ENCODE measurements at regions not wholly inside any gene's neighbourhood (a gene's known extent, or its start where the extent isn't known, plus 50 kb on each side); places are given as distances from the start of the nearest gene placed in this dataset.
"Not testable (repeated sequence)": the region's sequence is repeated elsewhere in the genome, so short reads cannot be mapped to it uniquely, and the experiment has no call there.

DNA sequence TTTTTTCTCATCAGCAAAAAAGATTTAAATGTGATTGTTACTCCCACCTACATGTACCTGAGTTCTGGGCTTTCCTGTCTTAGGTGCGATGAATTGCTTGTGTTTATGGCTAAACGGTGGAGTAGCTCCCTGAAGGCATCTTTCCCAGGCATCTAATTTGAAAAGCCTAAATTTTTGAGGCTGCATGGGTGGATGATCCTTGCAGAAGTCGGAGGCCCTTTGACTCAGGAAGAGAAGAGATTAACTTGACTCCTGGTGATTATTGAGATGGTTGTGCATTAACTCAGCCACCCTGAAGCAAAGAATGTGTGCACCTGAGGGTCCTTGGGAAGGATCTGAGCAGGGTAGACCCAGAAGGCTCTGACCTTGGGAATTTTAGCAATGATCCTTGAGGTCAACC, 155.6 kb upstream of the SEMA3C start:
- TF ChIP-seq, protein P1, sequence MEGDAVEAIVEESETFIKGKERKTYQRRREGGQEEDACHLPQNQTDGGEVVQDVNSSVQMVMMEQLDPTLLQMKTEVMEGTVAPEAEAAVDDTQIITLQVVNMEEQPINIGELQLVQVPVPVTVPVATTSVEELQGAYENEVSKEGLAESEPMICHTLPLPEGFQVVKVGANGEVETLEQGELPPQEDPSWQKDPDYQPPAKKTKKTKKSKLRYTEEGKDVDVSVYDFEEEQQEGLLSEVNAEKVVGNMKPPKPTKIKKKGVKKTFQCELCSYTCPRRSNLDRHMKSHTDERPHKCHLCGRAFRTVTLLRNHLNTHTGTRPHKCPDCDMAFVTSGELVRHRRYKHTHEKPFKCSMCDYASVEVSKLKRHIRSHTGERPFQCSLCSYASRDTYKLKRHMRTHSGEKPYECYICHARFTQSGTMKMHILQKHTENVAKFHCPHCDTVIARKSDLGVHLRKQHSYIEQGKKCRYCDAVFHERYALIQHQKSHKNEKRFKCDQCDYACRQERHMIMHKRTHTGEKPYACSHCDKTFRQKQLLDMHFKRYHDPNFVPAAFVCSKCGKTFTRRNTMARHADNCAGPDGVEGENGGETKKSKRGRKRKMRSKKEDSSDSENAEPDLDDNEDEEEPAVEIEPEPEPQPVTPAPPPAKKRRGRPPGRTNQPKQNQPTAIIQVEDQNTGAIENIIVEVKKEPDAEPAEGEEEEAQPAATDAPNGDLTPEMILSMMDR (IDR thresholded peaks at IDR 0.05; ENCODE audit: low read depth, low read length), result no peak
- no peak for TF ChIP-seq POLR2A (IDR thresholded peaks at IDR 0.05; ENCODE audit: extremely low read depth, insufficient read length)
- no peak for TF ChIP-seq MYC (IDR thresholded peaks at IDR 0.05; ENCODE audit: low read depth, low read length)
- DNase-seq (ENCODE audit: low read depth), result no peak
- H3K4me3 ChIP-seq (ENCODE audit: low read depth, low read length), result no peak overlapping the region

DNA sequence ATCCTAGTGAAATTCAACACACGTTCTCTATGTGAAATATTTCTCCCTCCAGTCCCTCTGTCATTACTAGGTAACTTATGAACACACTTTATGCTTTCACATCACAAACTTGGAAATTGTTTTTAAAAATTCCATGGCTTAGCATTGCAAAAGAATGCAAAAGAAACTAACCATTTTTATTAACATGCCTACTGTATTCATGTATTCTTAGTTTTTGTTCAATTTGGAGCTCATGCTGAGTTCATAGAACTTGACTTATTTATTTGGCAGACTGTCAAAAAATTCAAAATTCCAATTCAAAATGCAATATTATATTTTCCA, 155.0 kb upstream of the SEMA3C start:
- no peak for DNase-seq (ENCODE audit: low read depth)
- TF ChIP-seq, protein P1 (IDR thresholded peaks at IDR 0.05; ENCODE audit: low read depth, low read length), result no peak
- TF ChIP-seq MYC (IDR thresholded peaks at IDR 0.05; ENCODE audit: low read depth, low read length) (no peak), POLR2A (IDR thresholded peaks at IDR 0.05; ENCODE audit: extremely low read depth, insufficient read length) (no peak)
- TF ChIP-seq, protein P2, sequence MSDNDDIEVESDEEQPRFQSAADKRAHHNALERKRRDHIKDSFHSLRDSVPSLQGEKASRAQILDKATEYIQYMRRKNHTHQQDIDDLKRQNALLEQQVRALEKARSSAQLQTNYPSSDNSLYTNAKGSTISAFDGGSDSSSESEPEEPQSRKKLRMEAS (IDR thresholded peaks at IDR 0.05; ENCODE audit: low read depth, low read length), result no peak
- H3K4me3 ChIP-seq (ENCODE audit: low read depth, low read length), result no peak overlapping the region

DNA sequence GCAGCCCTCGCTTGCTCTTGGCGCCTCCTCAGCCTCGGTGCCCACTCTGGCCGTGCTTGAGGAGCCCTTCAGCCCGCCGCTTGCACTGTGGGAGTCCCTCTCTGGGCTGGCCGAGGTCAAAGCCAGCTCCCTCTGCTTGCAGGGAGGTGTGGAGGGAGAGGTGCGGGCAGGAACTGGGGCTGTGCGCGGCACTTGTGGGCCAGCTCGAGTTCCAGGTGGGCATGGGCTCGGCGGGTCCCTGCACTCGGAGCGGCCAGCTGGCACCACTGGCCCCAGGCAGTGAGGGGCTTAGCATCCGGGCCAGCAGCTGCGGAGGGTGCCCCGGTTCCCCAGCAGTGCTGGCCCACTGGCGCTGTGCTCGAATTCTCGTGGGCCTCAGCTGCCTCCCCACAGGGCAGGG, 152.1 kb upstream of the SEMA3C start:
- no peak overlapping the region for H3K4me3 ChIP-seq (ENCODE audit: low read depth, low read length)
- TF ChIP-seq, protein P2 (IDR thresholded peaks at IDR 0.05; ENCODE audit: low read depth, low read length), result no peak
- no peak for TF ChIP-seq MYC (IDR thresholded peaks at IDR 0.05; ENCODE audit: low read depth, low read length)
- TF ChIP-seq, protein P1 (IDR thresholded peaks at IDR 0.05; ENCODE audit: low read depth, low read length), result no peak
- no peak for TF ChIP-seq POLR2A (IDR thresholded peaks at IDR 0.05; ENCODE audit: extremely low read depth, insufficient read length)
- no peak for DNase-seq (ENCODE audit: low read depth)

DNA sequence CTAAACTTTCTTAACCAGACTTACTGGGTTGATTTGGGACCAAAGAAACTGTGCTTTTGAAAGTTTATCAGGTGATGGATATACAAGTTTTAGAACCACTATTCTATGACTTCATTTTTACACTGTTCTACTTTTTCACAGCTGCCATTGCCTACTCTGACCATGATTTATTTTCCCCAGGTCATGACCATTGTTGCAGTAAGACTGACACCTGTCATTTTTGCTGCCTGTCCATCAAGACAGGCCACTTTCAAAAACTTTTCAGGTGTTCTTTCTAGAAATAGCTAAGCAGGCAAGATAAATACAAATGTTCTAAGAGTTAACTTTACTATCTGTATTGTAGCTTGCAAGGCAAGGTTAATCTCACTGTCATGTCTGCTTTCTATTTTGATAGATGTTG, 147.9 kb upstream of the SEMA3C start:
- no peak for DNase-seq (ENCODE audit: low read depth)
- no peak for TF ChIP-seq POLR2A (IDR thresholded peaks at IDR 0.05; ENCODE audit: extremely low read depth, insufficient read length)
- TF ChIP-seq, protein P1 (IDR thresholded peaks at IDR 0.05; ENCODE audit: low read depth, low read length), result no peak
- no peak for TF ChIP-seq MYC (IDR thresholded peaks at IDR 0.05; ENCODE audit: low read depth, low read length)
- TF ChIP-seq, protein P2 (IDR thresholded peaks at IDR 0.05; ENCODE audit: low read depth, low read length), result no peak
- H3K4me3 ChIP-seq (ENCODE audit: low read depth, low read length), result no peak overlapping the region

DNA sequence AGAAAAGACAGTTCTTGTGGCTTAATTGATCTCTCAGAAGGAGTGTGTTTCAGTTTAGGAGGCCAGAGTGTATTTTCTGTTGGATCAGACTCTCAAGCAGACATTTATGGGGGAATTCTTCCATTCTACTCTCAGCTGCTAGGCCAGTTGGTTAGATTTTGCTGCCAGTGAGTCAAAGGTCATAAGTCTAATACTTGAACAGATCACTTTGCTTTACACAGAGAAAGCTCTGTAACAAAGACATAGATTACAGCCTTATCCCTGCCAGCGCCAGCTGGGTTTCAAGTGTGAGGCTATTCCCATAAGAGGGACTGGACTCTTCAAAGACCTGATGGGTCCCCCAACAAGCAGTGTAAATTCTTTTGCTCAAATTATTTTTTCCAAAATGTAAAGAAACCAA, 145.6 kb upstream of the SEMA3C start:
- TF ChIP-seq, protein P2 (IDR thresholded peaks at IDR 0.05; ENCODE audit: low read depth, low read length), result no peak
- TF ChIP-seq, protein P1 (IDR thresholded peaks at IDR 0.05; ENCODE audit: low read depth, low read length), result no peak
- no peak for TF ChIP-seq POLR2A (IDR thresholded peaks at IDR 0.05; ENCODE audit: extremely low read depth, insufficient read length)
- TF ChIP-seq MYC (IDR thresholded peaks at IDR 0.05; ENCODE audit: low read depth, low read length), result no peak
- no peak for DNase-seq (ENCODE audit: low read depth)
- H3K4me3 ChIP-seq (ENCODE audit: low read depth, low read length), result no peak overlapping the region

DNA sequence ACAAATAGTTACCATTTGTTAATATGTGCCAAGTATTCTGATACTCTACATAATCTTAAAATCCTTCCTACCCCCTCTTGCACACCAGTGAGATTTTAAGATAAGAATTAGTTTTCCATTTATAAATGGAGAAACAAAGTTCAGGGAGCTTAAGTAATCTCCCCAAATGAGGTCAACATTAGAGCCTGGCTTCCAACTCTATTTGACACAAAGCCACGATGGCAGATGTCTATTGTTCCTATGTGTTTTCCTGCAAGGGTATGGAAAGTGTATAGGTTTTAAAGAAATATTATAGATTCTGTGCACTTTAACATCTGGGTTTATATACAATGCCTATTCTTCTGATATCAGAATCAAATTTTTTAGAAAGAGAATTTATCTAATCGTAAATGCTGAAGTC, 143.9 kb upstream of the SEMA3C start:
- no peak for DNase-seq (ENCODE audit: low read depth)
- H3K4me3 ChIP-seq (ENCODE audit: low read depth, low read length), result no peak overlapping the region
- TF ChIP-seq POLR2A (IDR thresholded peaks at IDR 0.05; ENCODE audit: extremely low read depth, insufficient read length) (no peak), MYC (IDR thresholded peaks at IDR 0.05; ENCODE audit: low read depth, low read length) (no peak)
- TF ChIP-seq, protein P2 (IDR thresholded peaks at IDR 0.05; ENCODE audit: low read depth, low read length), result no peak

DNA sequence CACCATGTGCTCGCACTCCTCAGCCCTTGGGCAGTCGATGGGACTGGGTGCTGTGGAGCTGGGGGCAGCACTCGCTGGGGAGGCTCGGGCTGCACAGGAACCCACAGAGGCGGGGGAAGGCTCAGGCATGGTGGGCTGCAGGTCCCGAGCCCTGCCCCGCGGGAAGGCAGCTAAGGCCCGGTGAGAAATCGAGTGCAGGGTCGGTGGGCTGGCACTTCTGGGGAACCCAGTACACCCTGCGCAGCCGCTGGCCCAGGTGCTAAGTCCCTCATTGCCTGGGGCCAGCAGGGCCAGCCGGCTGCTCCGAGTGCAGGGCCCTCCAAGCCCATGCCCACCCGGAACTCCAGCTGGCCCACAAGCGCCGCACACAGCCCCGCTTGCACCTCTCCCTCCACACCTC, 138.6 kb upstream of the SEMA3C start:
- not testable (repeated sequence) for DNase-seq (ENCODE audit: low read depth)

More for the DNA sequence above, 138.6 kb upstream of the SEMA3C start:
- H3K4me3 ChIP-seq (ENCODE audit: low read depth, low read length), result not testable (repeated sequence)
